Lower leg skin (tissue), 3 donors: ENCODE measurements at regions not wholly inside any gene's neighbourhood (a gene's known extent, or its start where the extent isn't known, plus 50 kb on each side); places are given as distances from the start of the nearest gene placed in this dataset.

Source experiments
- POLR2A ChIP-seq, 2 donors: fragments of 450-650 bp; IDR thresholded peaks; one replicate each; pipeline ENCODE4 v1.6.1; 2016 to 2017; ENCODE audit warnings: antibody characterized with exemption in 2 of 2, mild to moderate bottlenecking in 1 of 2, moderate library complexity in 1 of 2
- TF ChIP-seq, protein P1 (sequence below), 3 donors: fragments of 450-650 bp; IDR thresholded peaks; one replicate each; pipeline ENCODE4 v1.5.1; 2016; ENCODE audit warnings: antibody characterized with exemption in 3 of 3, mild to moderate bottlenecking in 3 of 3, moderate library complexity in 2 of 3

DNA sequence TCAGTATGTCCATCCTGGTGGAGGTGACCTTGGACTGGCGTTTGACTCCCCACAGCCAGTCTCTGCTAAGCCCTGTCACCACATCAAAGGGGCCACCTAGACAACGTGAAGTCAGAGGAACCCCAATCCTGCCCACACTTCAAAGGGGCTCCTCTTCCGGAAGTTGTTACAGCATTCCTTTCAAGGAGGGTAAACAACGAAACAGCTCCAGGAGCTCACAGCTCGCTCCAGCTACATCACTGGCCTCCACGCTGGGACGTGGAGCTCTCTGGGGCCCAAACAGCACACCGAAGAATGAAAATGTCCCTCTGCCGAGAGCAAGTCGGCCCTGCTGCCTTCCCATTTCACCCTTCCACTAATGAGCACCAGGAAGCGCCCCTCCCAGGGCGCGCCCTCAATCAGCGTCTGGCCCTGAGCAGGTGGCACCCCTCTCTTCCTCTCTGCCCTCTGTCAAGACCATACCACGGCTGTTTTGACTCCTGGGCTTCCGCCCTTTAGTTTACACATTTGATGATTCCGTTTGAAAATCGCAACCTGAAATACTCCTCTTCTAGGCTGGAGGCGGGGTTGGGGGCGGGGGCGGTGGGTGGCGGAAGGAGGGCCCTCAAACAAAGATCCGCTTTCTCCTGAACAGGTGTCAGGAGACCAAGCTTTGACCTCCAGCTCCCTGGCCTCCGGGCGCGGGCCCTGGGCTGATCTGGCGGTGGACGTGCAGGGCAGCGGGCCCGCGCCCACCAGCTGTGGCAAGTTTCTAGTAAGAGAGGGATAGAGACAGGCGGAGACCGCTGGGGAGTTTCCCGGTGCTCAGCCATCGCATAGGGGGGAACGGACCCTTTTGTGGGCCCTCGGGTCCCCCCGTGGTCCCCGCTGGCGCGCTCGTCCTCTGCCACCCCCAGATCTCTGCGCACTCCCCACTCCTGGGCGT lies 53.1 kb upstream of the KDM7A start:
- TF ChIP-seq, protein P1, sequence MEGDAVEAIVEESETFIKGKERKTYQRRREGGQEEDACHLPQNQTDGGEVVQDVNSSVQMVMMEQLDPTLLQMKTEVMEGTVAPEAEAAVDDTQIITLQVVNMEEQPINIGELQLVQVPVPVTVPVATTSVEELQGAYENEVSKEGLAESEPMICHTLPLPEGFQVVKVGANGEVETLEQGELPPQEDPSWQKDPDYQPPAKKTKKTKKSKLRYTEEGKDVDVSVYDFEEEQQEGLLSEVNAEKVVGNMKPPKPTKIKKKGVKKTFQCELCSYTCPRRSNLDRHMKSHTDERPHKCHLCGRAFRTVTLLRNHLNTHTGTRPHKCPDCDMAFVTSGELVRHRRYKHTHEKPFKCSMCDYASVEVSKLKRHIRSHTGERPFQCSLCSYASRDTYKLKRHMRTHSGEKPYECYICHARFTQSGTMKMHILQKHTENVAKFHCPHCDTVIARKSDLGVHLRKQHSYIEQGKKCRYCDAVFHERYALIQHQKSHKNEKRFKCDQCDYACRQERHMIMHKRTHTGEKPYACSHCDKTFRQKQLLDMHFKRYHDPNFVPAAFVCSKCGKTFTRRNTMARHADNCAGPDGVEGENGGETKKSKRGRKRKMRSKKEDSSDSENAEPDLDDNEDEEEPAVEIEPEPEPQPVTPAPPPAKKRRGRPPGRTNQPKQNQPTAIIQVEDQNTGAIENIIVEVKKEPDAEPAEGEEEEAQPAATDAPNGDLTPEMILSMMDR (IDR thresholded peaks at IDR 0.05): peak in 1 of 3 donors; percentile 91
- TF ChIP-seq POLR2A (IDR thresholded peaks at IDR 0.05): no peak
